ENCODE measurements at regions not wholly inside any gene's neighbourhood (a gene's known extent, or its start where the extent isn't known, plus 50 kb on each side); places are given as distances from the start of the nearest gene placed in this dataset.
"Not testable (repeated sequence)": the region's sequence is repeated elsewhere in the genome, so short reads cannot be mapped to it uniquely, and the experiment has no call there.

DNA sequence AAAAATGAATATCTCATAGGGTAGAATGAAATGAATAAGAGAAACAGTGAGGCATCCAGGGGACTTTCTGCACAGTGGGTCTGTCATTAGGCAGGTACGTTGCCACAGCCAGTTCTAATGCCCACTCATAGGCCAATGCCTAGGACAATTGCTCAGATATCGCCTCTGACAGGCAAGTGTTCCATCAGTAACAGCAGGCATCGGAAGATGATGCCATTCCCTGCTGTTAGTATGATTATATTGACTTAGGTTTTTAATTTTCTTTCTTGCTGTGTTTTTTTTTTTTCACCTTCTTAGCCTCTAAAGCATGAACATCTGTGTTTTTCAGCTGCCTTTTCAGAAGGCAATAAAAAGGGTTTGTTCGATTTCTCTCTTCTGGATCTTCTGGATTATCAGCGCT, 90.7 kb downstream of the PRL start:
- intact Hi-C loops (cut with DNase I): no loop called here
- no peaks in the 10 kb centered on the region for H3K4me1 ChIP-seq
- no peak for DNase-seq (ENCODE audit: extremely low spot score in 2 of 2)
- H3K27ac ChIP-seq: no peak overlapping the region
- H3K36me3 ChIP-seq: no peaks in the 10 kb centered on the region
- H3K27me3 ChIP-seq: no peaks in the 10 kb centered on the region
- no peak overlapping the region for H3K4me3 ChIP-seq
- H3K9me3 ChIP-seq: no peaks in the 10 kb centered on the region
- TF ChIP-seq, protein P1, sequence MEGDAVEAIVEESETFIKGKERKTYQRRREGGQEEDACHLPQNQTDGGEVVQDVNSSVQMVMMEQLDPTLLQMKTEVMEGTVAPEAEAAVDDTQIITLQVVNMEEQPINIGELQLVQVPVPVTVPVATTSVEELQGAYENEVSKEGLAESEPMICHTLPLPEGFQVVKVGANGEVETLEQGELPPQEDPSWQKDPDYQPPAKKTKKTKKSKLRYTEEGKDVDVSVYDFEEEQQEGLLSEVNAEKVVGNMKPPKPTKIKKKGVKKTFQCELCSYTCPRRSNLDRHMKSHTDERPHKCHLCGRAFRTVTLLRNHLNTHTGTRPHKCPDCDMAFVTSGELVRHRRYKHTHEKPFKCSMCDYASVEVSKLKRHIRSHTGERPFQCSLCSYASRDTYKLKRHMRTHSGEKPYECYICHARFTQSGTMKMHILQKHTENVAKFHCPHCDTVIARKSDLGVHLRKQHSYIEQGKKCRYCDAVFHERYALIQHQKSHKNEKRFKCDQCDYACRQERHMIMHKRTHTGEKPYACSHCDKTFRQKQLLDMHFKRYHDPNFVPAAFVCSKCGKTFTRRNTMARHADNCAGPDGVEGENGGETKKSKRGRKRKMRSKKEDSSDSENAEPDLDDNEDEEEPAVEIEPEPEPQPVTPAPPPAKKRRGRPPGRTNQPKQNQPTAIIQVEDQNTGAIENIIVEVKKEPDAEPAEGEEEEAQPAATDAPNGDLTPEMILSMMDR (IDR thresholded peaks at IDR 0.05): no peak
- TF ChIP-seq POLR2A (IDR thresholded peaks at IDR 0.05) (no peak), POLR2AphosphoS5 (IDR thresholded peaks at IDR 0.05; ENCODE audit: insufficient read depth in 1 of 2, low read depth in 1 of 2) (no peak)

DNA sequence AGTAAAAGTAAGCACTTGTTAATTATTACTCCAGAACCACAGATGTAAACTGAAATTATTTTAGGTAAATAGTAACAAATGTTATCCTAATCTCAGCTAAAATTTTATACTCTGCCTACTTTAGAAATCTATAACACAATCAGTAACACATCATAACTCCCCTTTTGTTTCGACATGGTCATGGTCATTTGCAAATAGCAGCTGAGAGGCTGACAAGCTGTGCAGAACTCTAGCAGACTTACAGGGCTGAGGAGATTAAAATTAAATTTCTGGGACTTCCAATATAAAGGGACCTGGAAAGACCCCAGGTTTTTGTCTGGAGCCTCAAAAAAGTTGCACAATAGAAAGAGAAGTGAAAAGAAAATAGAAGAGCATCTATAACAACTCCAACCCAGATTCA, 88.8 kb downstream of the PRL start:
- TF ChIP-seq, protein P1 (IDR thresholded peaks at IDR 0.05): no peak
- TF ChIP-seq POLR2AphosphoS5 (IDR thresholded peaks at IDR 0.05; ENCODE audit: insufficient read depth in 1 of 2, low read depth in 1 of 2) (no peak), POLR2A (IDR thresholded peaks at IDR 0.05) (no peak)
- H3K4me3 ChIP-seq: no peak overlapping the region
- no peaks in the 10 kb centered on the region for H3K27me3 ChIP-seq
- H3K27ac ChIP-seq: no peak overlapping the region
- no peaks in the 10 kb centered on the region for H3K36me3 ChIP-seq
- H3K9me3 ChIP-seq: no peaks in the 10 kb centered on the region
- H3K4me1 ChIP-seq: no peaks in the 10 kb centered on the region
- no peak for DNase-seq (ENCODE audit: extremely low spot score in 2 of 2)
- intact Hi-C loops (cut with DNase I): no loop called here

DNA sequence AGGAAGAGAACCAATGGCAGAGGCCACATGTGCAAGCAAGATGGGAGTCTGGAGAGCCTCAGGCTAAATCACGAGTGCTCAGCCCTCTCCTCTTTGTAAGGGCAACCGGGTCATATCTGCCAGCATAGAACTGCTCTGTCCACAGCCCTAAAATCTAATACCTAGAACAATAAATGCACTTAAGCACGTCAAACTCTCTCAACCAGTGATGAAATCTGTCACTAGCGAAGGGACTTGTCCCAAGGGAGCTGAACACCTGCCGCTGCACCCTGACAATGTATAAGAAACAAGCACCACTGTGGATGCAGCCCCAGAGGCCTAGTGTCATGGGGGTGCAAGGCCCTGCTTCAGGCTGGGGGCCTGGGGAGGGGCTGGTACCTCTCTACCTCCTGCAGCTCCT, 82.5 kb downstream of the PRL start:
- Histone ChIP-seq H3K27ac (no peak overlapping the region), H3K27me3 (no peaks in the 10 kb centered on the region), H3K9me3 (no peaks in the 10 kb centered on the region), H3K4me1 (no peaks in the 10 kb centered on the region), H3K36me3 (no peaks in the 10 kb centered on the region), H3K4me3 (no peak overlapping the region)
- no peak for DNase-seq (ENCODE audit: extremely low spot score in 2 of 2)
- TF ChIP-seq, protein P1 (IDR thresholded peaks at IDR 0.05): no peak
- no peak for TF ChIP-seq POLR2AphosphoS5 (IDR thresholded peaks at IDR 0.05; ENCODE audit: insufficient read depth in 1 of 2, low read depth in 1 of 2)
- no peak for TF ChIP-seq POLR2A (IDR thresholded peaks at IDR 0.05)
- intact Hi-C loops (cut with DNase I): no loop called here

DNA sequence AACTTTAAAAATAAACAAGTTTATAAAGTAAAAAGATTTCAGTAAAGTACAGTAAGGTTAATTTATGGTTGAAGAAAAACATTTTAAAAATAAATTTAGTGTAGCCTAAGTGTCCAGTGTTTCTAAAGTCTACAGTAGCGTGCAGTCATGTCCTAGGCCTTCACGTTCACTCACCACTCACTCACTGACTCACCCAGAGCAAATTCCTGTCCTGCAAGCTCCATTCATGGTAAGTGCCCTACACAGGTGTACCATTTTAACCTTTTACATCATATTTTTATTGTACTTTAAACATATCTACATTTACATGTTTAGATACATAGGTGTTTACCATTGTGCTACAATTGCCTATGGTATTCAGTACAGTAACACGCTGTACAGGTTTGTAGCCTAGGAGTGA, 81.4 kb downstream of the PRL start:
- H3K27ac ChIP-seq; DNase-seq (ENCODE audit: extremely low spot score in 2 of 2); H3K9me3 ChIP-seq; H3K4me1 ChIP-seq; H3K4me3 ChIP-seq; H3K27me3 ChIP-seq; H3K36me3 ChIP-seq; intact Hi-C loops (cut with DNase I): not testable (repeated sequence)

DNA sequence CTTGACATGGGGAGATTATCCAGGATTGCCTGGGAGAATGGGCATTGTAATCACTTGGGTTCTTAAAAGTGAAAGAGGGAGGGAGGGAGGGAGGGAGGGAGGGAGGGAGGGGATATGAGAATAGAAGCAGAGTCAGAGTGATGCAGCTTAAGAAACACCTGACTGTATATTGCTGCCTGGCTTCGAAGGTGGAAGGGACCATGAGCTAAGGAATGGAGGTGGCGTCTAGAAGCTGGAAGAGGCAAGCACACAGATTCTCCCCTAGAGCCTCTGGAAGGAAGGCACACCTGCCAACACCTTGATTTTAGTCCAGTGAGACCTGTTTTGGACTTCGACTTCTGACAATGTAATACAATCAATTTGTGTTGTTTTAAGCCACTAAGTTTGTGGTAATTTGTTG, 78.4 kb downstream of the PRL start:
- no peak overlapping the region for H3K4me3 ChIP-seq
- no peaks in the 10 kb centered on the region for H3K27me3 ChIP-seq
- DNase-seq (ENCODE audit: extremely low spot score in 2 of 2): no peak
- no peaks in the 10 kb centered on the region for H3K9me3 ChIP-seq
- intact Hi-C loops (cut with DNase I): no loop called here
- H3K36me3 ChIP-seq: no peaks in the 10 kb centered on the region
- TF ChIP-seq POLR2A (IDR thresholded peaks at IDR 0.05) (no peak), POLR2AphosphoS5 (IDR thresholded peaks at IDR 0.05; ENCODE audit: insufficient read depth in 1 of 2, low read depth in 1 of 2) (no peak)
- TF ChIP-seq, protein P1 (IDR thresholded peaks at IDR 0.05): no peak
- H3K4me1 ChIP-seq: no peaks in the 10 kb centered on the region
- no peak overlapping the region for H3K27ac ChIP-seq

DNA sequence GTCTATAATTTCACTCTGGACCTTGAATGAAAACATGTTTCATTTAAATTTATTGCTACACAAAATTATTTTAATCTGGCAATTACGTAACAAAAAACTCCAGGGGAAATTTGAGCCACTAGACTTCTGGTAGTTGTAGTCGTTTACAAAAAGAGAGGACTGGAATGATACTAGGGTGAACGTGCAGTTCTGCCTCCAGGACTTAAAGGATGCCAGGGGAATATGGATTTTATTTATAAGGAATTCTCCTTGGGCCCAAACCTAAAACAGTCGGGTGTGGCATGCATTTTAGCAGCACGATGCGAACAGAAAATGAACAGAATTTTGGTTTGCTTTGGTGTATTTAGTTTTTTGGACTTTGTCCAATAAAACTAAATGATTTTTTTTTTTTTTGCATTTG, 76.9 kb downstream of the PRL start:
- H3K36me3 ChIP-seq: no peaks in the 10 kb centered on the region
- TF ChIP-seq POLR2A (IDR thresholded peaks at IDR 0.05) (no peak), POLR2AphosphoS5 (IDR thresholded peaks at IDR 0.05; ENCODE audit: insufficient read depth in 1 of 2, low read depth in 1 of 2) (no peak)
- TF ChIP-seq, protein P1 (IDR thresholded peaks at IDR 0.05): no peak
- no peak overlapping the region for H3K27ac ChIP-seq
- intact Hi-C loops (cut with DNase I): no loop called here
- H3K4me1 ChIP-seq: no peaks in the 10 kb centered on the region
- H3K4me3 ChIP-seq: no peak overlapping the region
- no peaks in the 10 kb centered on the region for H3K27me3 ChIP-seq
- no peak for DNase-seq (ENCODE audit: extremely low spot score in 2 of 2)
- no peaks in the 10 kb centered on the region for H3K9me3 ChIP-seq
